ENCODE measurements at regions not wholly inside any gene's neighbourhood (a gene's known extent, or its start where the extent isn't known, plus 50 kb on each side); places are given as distances from the start of the nearest gene placed in this dataset.

- Histone ChIP-seq H3K4me3 (no peak overlapping the region), H3K27ac (no peak overlapping the region), H3K36me3 (no peaks in the 10 kb centered on the region), H3K27me3 (no peaks in the 10 kb centered on the region), H3K9me3 (no peaks in the 10 kb centered on the region), H3K4me1 (no peaks in the 10 kb centered on the region)
- no peak for DNase-seq
- no peak for ATAC-seq (ENCODE audit: low FRiP score in 2 of 2)
- 34 to 55% methylated on average over 3 of the region's 3 CpGs for WGBS, 2 donors
- no peak for TF ChIP-seq EP300 (IDR thresholded peaks at IDR 0.05)
Measured at GRCh38 chr4:167614866-167615265, 380.6 kb upstream of the SPOCK3 start.

- Histone ChIP-seq H3K4me1 (no peaks in the 10 kb centered on the region), H3K27ac (no peak overlapping the region), H3K27me3 (no peaks in the 10 kb centered on the region), H3K9me3 (no peaks in the 10 kb centered on the region), H3K36me3 (no peaks in the 10 kb centered on the region), H3K4me3 (no peak overlapping the region)
- TF ChIP-seq POLR2A (IDR thresholded peaks at IDR 0.05): no peak
- no peak for TF ChIP-seq EP300 (IDR thresholded peaks at IDR 0.05)
- TF ChIP-seq POLR2AphosphoS5 (IDR thresholded peaks at IDR 0.05): no peak
- 0 to 41% methylated on average over 1 of the region's 1 CpG for whole genome bisulfite sequencing, 2 donors
- no peak for DNase-seq
- no peak for ATAC-seq (ENCODE audit: low FRiP score in 2 of 2)
Measured at GRCh38 chr4:167616476-167616875, 382.2 kb upstream of the SPOCK3 start.

- peak in 1 of 2 donors; percentile 33 for DNase-seq
Measured at GRCh38 chr4:167622481-167623240, 388.4 kb upstream of the SPOCK3 start.

GRCh38 chr4:167623241-167623572 lies 388.9 kb upstream of the SPOCK3 start:
- Histone ChIP-seq H3K36me3 (no peaks in the 10 kb centered on the region), H3K27me3 (no peaks in the 10 kb centered on the region), H3K4me1 (no peaks in the 10 kb centered on the region), H3K9me3 (no peaks in the 10 kb centered on the region), H3K4me3 (no peak overlapping the region), H3K27ac (no peak overlapping the region)
- 76 to 83% methylated on average over 3 of the region's 3 CpGs for WGBS, 2 donors
- no peak for DNase-seq
- ATAC-seq (ENCODE audit: low FRiP score in 2 of 2): no peak
- TF ChIP-seq POLR2A (IDR thresholded peaks at IDR 0.05) (no peak), EP300 (IDR thresholded peaks at IDR 0.05) (no peak), POLR2AphosphoS5 (IDR thresholded peaks at IDR 0.05) (no peak), CTCF (IDR thresholded peaks at IDR 0.05) (no peak)

More at GRCh38 chr4:167622481-167623240, 388.4 kb upstream of the SPOCK3 start:
- H3K4me3 ChIP-seq: no peak overlapping the region
- no peak for TF ChIP-seq POLR2AphosphoS5 (IDR thresholded peaks at IDR 0.05)
- peak in 4 of 6 experiments; percentile 21 to 40 (median 31) for TF ChIP-seq CTCF (IDR thresholded peaks at IDR 0.05)
- no peak for TF ChIP-seq POLR2A (IDR thresholded peaks at IDR 0.05)
- H3K27me3 ChIP-seq: no peaks in the 10 kb centered on the region
- no peaks in the 10 kb centered on the region for H3K9me3 ChIP-seq
- H3K4me1 ChIP-seq: no peaks in the 10 kb centered on the region
- no peaks in the 10 kb centered on the region for H3K36me3 ChIP-seq
- ATAC-seq (ENCODE audit: low FRiP score in 2 of 2): peak; percentile 67 to 68
- WGBS, 2 donors: 43 to 68% methylated on average over 7 to 10 of the region's 10 CpGs
- H3K27ac ChIP-seq: no peak overlapping the region

- no peak overlapping the region for H3K27ac ChIP-seq
- H3K36me3 ChIP-seq: no peaks in the 10 kb centered on the region
- no peaks in the 10 kb centered on the region for H3K4me1 ChIP-seq
- 85 to 88% methylated on average over 2 of the region's 2 CpGs for WGBS, 2 donors
- H3K27me3 ChIP-seq: no peaks in the 10 kb centered on the region
- ATAC-seq (ENCODE audit: low FRiP score in 2 of 2): no peak
- DNase-seq: no peak
- no peak overlapping the region for H3K4me3 ChIP-seq
- no peaks in the 10 kb centered on the region for H3K9me3 ChIP-seq
- TF ChIP-seq POLR2A (IDR thresholded peaks at IDR 0.05) (no peak), POLR2AphosphoS5 (IDR thresholded peaks at IDR 0.05) (no peak), EP300 (IDR thresholded peaks at IDR 0.05) (no peak), CTCF (IDR thresholded peaks at IDR 0.05) (no peak)
Measured at GRCh38 chr4:167629272-167629671, 395.0 kb upstream of the SPOCK3 start.

- Histone ChIP-seq H3K4me3 (no peak overlapping the region), H3K27ac (no peak overlapping the region), H3K9me3 (no peaks in the 10 kb centered on the region), H3K4me1 (no peaks in the 10 kb centered on the region), H3K36me3 (no peaks in the 10 kb centered on the region), H3K27me3 (no peaks in the 10 kb centered on the region)
- TF ChIP-seq POLR2A (IDR thresholded peaks at IDR 0.05) (no peak), CTCF (IDR thresholded peaks at IDR 0.05) (no peak), POLR2AphosphoS5 (IDR thresholded peaks at IDR 0.05) (no peak)
- no peak for DNase-seq
- ATAC-seq (ENCODE audit: low FRiP score in 2 of 2): no peak
- WGBS, 2 donors: 52 to 61% methylated on average over 2 of the region's 2 CpGs
Measured at GRCh38 chr4:167642250-167642649, 408.0 kb upstream of the SPOCK3 start.
